OCI-LY1 (cell line): ENCODE measurements at regions not wholly inside any gene's neighbourhood (a gene's known extent, or its start where the extent isn't known, plus 50 kb on each side); places are given as distances from the start of the nearest gene placed in this dataset.

Experiments used
- EZH2 ChIP-seq: fragments of 200-600 bp; sonication (generic), shearing (Covaris generic); IDR thresholded peaks from 2 replicates; pipeline ENCODE4 v1.8.0; 2017; ENCODE audit warnings: borderline replicate concordance, mixed run types, mild to moderate bottlenecking, antibody characterized with exemption, low read length, moderate library complexity, mixed read lengths
- TF ChIP-seq, protein P1 (sequence below): fragments of 200-600 bp; sonication (generic), shearing (Covaris generic); IDR thresholded peaks from 2 replicates; pipeline ENCODE4 v1.5.1; 2017; ENCODE audit warnings: mild to moderate bottlenecking, antibody characterized with exemption, low read length, moderate library complexity, mixed read lengths

GRCh38 chr3:72157748-72158638, 373.0 kb upstream of the PROK2 start:
- no peak for TF ChIP-seq EZH2
- TF ChIP-seq, protein P1, sequence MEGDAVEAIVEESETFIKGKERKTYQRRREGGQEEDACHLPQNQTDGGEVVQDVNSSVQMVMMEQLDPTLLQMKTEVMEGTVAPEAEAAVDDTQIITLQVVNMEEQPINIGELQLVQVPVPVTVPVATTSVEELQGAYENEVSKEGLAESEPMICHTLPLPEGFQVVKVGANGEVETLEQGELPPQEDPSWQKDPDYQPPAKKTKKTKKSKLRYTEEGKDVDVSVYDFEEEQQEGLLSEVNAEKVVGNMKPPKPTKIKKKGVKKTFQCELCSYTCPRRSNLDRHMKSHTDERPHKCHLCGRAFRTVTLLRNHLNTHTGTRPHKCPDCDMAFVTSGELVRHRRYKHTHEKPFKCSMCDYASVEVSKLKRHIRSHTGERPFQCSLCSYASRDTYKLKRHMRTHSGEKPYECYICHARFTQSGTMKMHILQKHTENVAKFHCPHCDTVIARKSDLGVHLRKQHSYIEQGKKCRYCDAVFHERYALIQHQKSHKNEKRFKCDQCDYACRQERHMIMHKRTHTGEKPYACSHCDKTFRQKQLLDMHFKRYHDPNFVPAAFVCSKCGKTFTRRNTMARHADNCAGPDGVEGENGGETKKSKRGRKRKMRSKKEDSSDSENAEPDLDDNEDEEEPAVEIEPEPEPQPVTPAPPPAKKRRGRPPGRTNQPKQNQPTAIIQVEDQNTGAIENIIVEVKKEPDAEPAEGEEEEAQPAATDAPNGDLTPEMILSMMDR, result no peak
